ENCODE measurements at regions not wholly inside any gene's neighbourhood (a gene's known extent, or its start where the extent isn't known, plus 50 kb on each side); places are given as distances from the start of the nearest gene placed in this dataset.

GRCh38 chr12:74283646-74284045 is 254.0 kb upstream of the ATXN7L3B start:
- no peak for TF ChIP-seq CTCF (optimal IDR thresholded peaks at IDR 0.05 in 1 of 3, IDR thresholded peaks at IDR 0.05 in 1 of 3, conservative IDR thresholded peaks at IDR 0.05 in 1 of 3; ENCODE audit: extremely low read depth in 1 of 3, insufficient read depth in 2 of 3, low read length in 3 of 3)
- no peak for TF ChIP-seq EZH2 (IDR thresholded peaks at IDR 0.05; ENCODE audit: low read length)

All from keratinocyte (primary cell).